ENCODE measurements at regions not wholly inside any gene's neighbourhood (a gene's known extent, or its start where the extent isn't known, plus 50 kb on each side); places are given as distances from the start of the nearest gene placed in this dataset.

GRCh38 chr6:170102582-170103481 lies 188.0 kb downstream of the DLL1 start:
- DNase-seq: peak in 1 of 2 donors; percentile 67
- Histone ChIP-seq H3K9me3 (ENCODE audit: control insufficient read depth, low read length) (no peaks in the 10 kb centered on the region), H3K4me1 (ENCODE audit: control insufficient read depth in 1 of 2, insufficient read depth in 2 of 2, low read length in 2 of 2) (no peaks in the 10 kb centered on the region), H3K4me3 (ENCODE audit: low read length in 2 of 2) (no peak overlapping the region), H3K27me3 (ENCODE audit: control insufficient read depth in 1 of 2, insufficient read depth in 2 of 2, low read length in 1 of 2) (no peaks in the 10 kb centered on the region), H3K27ac (ENCODE audit: low read depth in 1 of 2, low read length in 2 of 2) (no peak overlapping the region), H3K36me3 (ENCODE audit: control insufficient read depth in 1 of 2, insufficient read depth in 2 of 2, low read length in 1 of 2) (no peaks in the 10 kb centered on the region)
- intact Hi-C loops (cut with DNase I): no loop called here
- no peak for ATAC-seq (ENCODE audit: low FRiP score)
- 81 to 85% methylated on average over 30 of the region's 30 CpGs for WGBS, 2 donors

GRCh38 chr6:170102038-170102437 lies 188.8 kb downstream of the DLL1 start:
- Histone ChIP-seq H3K4me1 (ENCODE audit: control insufficient read depth in 1 of 2, insufficient read depth in 2 of 2, low read length in 2 of 2) (no peaks in the 10 kb centered on the region), H3K9me3 (ENCODE audit: control insufficient read depth, low read length) (no peaks in the 10 kb centered on the region), H3K27me3 (ENCODE audit: control insufficient read depth in 1 of 2, insufficient read depth in 2 of 2, low read length in 1 of 2) (no peaks in the 10 kb centered on the region), H3K27ac (ENCODE audit: low read depth in 1 of 2, low read length in 2 of 2) (no peak overlapping the region), H3K4me3 (ENCODE audit: low read length in 2 of 2) (no peak overlapping the region), H3K36me3 (ENCODE audit: control insufficient read depth in 1 of 2, insufficient read depth in 2 of 2, low read length in 1 of 2) (no peaks in the 10 kb centered on the region)
- ATAC-seq (ENCODE audit: low FRiP score) (no peak), DNase-seq (peak in 1 of 2 donors; percentile 22)
- 74 to 79% methylated on average over 7 of the region's 7 CpGs for WGBS, 2 donors
- intact Hi-C loops (cut with DNase I): no loop called here

- Histone ChIP-seq H3K4me3 (ENCODE audit: low read length in 2 of 2) (no peak overlapping the region), H3K4me1 (ENCODE audit: control insufficient read depth in 1 of 2, insufficient read depth in 2 of 2, low read length in 2 of 2) (no peaks in the 10 kb centered on the region), H3K9me3 (ENCODE audit: control insufficient read depth, low read length) (no peaks in the 10 kb centered on the region), H3K27me3 (ENCODE audit: control insufficient read depth in 1 of 2, insufficient read depth in 2 of 2, low read length in 1 of 2) (no peaks in the 10 kb centered on the region), H3K27ac (ENCODE audit: low read depth in 1 of 2, low read length in 2 of 2) (no peak overlapping the region), H3K36me3 (ENCODE audit: control insufficient read depth in 1 of 2, insufficient read depth in 2 of 2, low read length in 1 of 2) (no peaks in the 10 kb centered on the region)
- intact Hi-C loops (cut with DNase I): no loop called here
- no peak for ATAC-seq (ENCODE audit: low FRiP score)
- WGBS, 2 donors: 94 to 95% methylated on average over 17 of the region's 17 CpGs
- DNase-seq: peak; percentile 36 to 66
Measured at GRCh38 chr6:170101281-170102035, 189.4 kb downstream of the DLL1 start.

GRCh38 chr6:170100046-170100445 lies 190.8 kb downstream of the DLL1 start:
- Histone ChIP-seq H3K27ac (ENCODE audit: low read depth in 1 of 2, low read length in 2 of 2) (no peak overlapping the region), H3K4me1 (ENCODE audit: control insufficient read depth in 1 of 2, insufficient read depth in 2 of 2, low read length in 2 of 2) (no peaks in the 10 kb centered on the region), H3K9me3 (ENCODE audit: control insufficient read depth, low read length) (no peaks in the 10 kb centered on the region), H3K27me3 (ENCODE audit: control insufficient read depth in 1 of 2, insufficient read depth in 2 of 2, low read length in 1 of 2) (no peaks in the 10 kb centered on the region), H3K36me3 (ENCODE audit: control insufficient read depth in 1 of 2, insufficient read depth in 2 of 2, low read length in 1 of 2) (no peaks in the 10 kb centered on the region), H3K4me3 (ENCODE audit: low read length in 2 of 2) (no peak overlapping the region)
- DNase-seq (peak in 1 of 2 donors; percentile 38), ATAC-seq (ENCODE audit: low FRiP score) (no peak)
- intact Hi-C loops (cut with DNase I): no loop called here
- 85 to 95% methylated on average over 7 to 8 of the region's 8 CpGs for WGBS, 2 donors

GRCh38 chr6:170099387-170099786 lies 191.5 kb downstream of the DLL1 start:
- DNase-seq: peak; percentile 35 to 37
- H3K27me3 ChIP-seq (ENCODE audit: control insufficient read depth in 1 of 2, insufficient read depth in 2 of 2, low read length in 1 of 2): no peaks in the 10 kb centered on the region
- intact Hi-C loops (cut with DNase I): no loop called here

GRCh38 chr6:170098428-170099170 lies 192.3 kb downstream of the DLL1 start:
- peak; percentile 38 to 74 for DNase-seq
- Histone ChIP-seq H3K36me3 (ENCODE audit: control insufficient read depth in 1 of 2, insufficient read depth in 2 of 2, low read length in 1 of 2) (no peaks in the 10 kb centered on the region), H3K27ac (ENCODE audit: low read depth in 1 of 2, low read length in 2 of 2) (no peak overlapping the region), H3K4me1 (ENCODE audit: control insufficient read depth in 1 of 2, insufficient read depth in 2 of 2, low read length in 2 of 2) (no peaks in the 10 kb centered on the region), H3K4me3 (ENCODE audit: low read length in 2 of 2) (no peak overlapping the region), H3K27me3 (ENCODE audit: control insufficient read depth in 1 of 2, insufficient read depth in 2 of 2, low read length in 1 of 2) (no peaks in the 10 kb centered on the region), H3K9me3 (ENCODE audit: control insufficient read depth, low read length) (no peaks in the 10 kb centered on the region)
- 94 to 95% methylated on average over 37 of the region's 37 CpGs for WGBS, 2 donors
- no peak for ATAC-seq (ENCODE audit: low FRiP score)
- intact Hi-C loops (cut with DNase I): no loop called here

More at GRCh38 chr6:170099387-170099786, 191.5 kb downstream of the DLL1 start:
- Histone ChIP-seq H3K9me3 (ENCODE audit: control insufficient read depth, low read length) (no peaks in the 10 kb centered on the region), H3K36me3 (ENCODE audit: control insufficient read depth in 1 of 2, insufficient read depth in 2 of 2, low read length in 1 of 2) (no peaks in the 10 kb centered on the region), H3K4me3 (ENCODE audit: low read length in 2 of 2) (no peak overlapping the region), H3K4me1 (ENCODE audit: control insufficient read depth in 1 of 2, insufficient read depth in 2 of 2, low read length in 2 of 2) (no peaks in the 10 kb centered on the region), H3K27ac (ENCODE audit: low read depth in 1 of 2, low read length in 2 of 2) (no peak overlapping the region)
- no peak for ATAC-seq (ENCODE audit: low FRiP score)
- 93 to 94% methylated on average over 11 of the region's 11 CpGs for WGBS, 2 donors

GRCh38 chr6:170097505-170098427 lies 193.1 kb downstream of the DLL1 start:
- no peaks in the 10 kb centered on the region for H3K27me3 ChIP-seq (ENCODE audit: control insufficient read depth in 1 of 2, insufficient read depth in 2 of 2, low read length in 1 of 2)
- H3K4me1 ChIP-seq (ENCODE audit: control insufficient read depth in 1 of 2, insufficient read depth in 2 of 2, low read length in 2 of 2): no peaks in the 10 kb centered on the region
- no peaks in the 10 kb centered on the region for H3K36me3 ChIP-seq (ENCODE audit: control insufficient read depth in 1 of 2, insufficient read depth in 2 of 2, low read length in 1 of 2)
- no peak overlapping the region for H3K27ac ChIP-seq (ENCODE audit: low read depth in 1 of 2, low read length in 2 of 2)
- H3K4me3 ChIP-seq (ENCODE audit: low read length in 2 of 2): no peak overlapping the region
- WGBS, 2 donors: 72 to 78% methylated on average over 22 of the region's 22 CpGs
- DNase-seq: peak in 1 of 2 donors; percentile 68
- no peaks in the 10 kb centered on the region for H3K9me3 ChIP-seq (ENCODE audit: control insufficient read depth, low read length)
- ATAC-seq (ENCODE audit: low FRiP score): no peak
- intact Hi-C loops (cut with DNase I): no loop called here
